SK-N-MC (cell line): ENCODE measurements at regions not wholly inside any gene's neighbourhood (a gene's known extent, or its start where the extent isn't known, plus 50 kb on each side); places are given as distances from the start of the nearest gene placed in this dataset.

ENCODE experiments used
- DNase-seq: peaks from one replicate; pipeline ENCODE4 v3.0.0-alpha.2; 2011; ENCODE audit warnings: low read depth, low spot score
- H3K27ac ChIP-seq: fragments of 200-600 bp; sonication (generic); 2 replicates; pipeline ENCODE4 v1.5.1; 2016; ENCODE audit warnings: mixed run types
- H3K36me3 ChIP-seq: fragments of 200-600 bp; sonication (generic); 2 replicates; pipeline ENCODE4 v1.6.1; 2017; ENCODE audit warnings: antibody characterized with exemption, low read length, mixed read lengths; ENCODE audit not compliant: insufficient read depth
- H3K4me3 ChIP-seq: fragments of 200-600 bp; sonication (generic); 2 replicates; pipeline ENCODE4 v1.5.1; 2016
- H3K9ac ChIP-seq: fragments of 200-600 bp; sonication (generic); 2 replicates; pipeline ENCODE4 v1.8.0; 2017; ENCODE audit warnings: mixed run types, mixed read lengths; ENCODE audit not compliant: insufficient read length
- H3K9me3 ChIP-seq: fragments of 200-600 bp; sonication (generic); 2 replicates; pipeline ENCODE4 v1.6.1; 2017; ENCODE audit warnings: low read depth, mild to moderate bottlenecking, antibody characterized with exemption, low read length, moderate library complexity, mixed read lengths
- EZH2 ChIP-seq: fragments of 200-600 bp; sonication (generic); IDR thresholded peaks from one replicate; pipeline ENCODE4 v1.6.1; 2017; ENCODE audit warnings: antibody characterized with exemption
- FOXP2 ChIP-seq: optimal IDR thresholded peaks from 2 replicates; pipeline ENCODE3; 2011; ENCODE audit warnings: mild to moderate bottlenecking, moderate library complexity; ENCODE audit not compliant: insufficient read depth; ENCODE audit errors: extremely low read length, control extremely low read depth
- POLR2AphosphoS5 ChIP-seq: IDR thresholded peaks from 2 replicates; pipeline ENCODE4 v1.6.1; 2012; ENCODE audit warnings: mild to moderate bottlenecking, low read depth, low read length, borderline replicate concordance

DNA sequence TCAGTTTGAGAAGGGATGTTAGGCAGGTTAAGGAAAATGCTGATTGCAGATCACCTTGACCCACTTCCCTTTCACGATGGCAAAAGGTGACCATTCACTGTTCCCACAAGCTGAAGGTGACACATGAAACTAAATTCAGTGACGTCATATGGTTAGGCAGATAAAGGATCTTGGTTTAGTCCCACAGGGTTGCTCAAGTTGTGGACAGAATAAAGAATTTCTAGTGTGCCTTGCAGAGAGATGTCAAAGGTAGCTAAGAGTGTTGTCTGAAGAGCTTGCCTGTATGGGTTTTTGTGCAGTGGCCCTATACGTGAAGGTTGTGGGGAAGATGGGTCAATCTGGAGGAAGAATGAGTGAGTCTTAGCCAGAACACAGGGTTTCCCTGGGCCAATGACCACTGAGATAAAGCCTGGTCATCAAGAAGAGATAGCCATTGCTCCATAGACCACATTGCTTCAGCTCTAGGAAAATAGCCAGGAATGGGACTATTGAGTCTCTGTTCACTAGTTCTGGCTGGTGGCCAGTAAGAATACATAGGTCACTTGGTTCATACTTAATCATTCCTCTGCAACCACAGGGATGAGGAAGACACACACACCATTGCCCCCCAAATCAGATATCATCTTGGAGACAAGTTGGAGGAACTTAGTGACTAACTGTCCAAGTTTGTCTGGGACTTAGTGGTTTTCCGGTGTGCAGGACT is 148.5 kb upstream of the ATXN1 start:
- H3K9ac ChIP-seq, result no peak overlapping the region
- no peak overlapping the region for H3K4me3 ChIP-seq
- DNase-seq, result no peak
- H3K36me3 ChIP-seq, result no peaks in the 10 kb centered on the region
- no peak overlapping the region for H3K27ac ChIP-seq
- H3K9me3 ChIP-seq, result peaks cover 4% of the 10 kb centered on the region; the same call in 1 of the 2 replicates
- TF ChIP-seq FOXP2, result no peak

DNA sequence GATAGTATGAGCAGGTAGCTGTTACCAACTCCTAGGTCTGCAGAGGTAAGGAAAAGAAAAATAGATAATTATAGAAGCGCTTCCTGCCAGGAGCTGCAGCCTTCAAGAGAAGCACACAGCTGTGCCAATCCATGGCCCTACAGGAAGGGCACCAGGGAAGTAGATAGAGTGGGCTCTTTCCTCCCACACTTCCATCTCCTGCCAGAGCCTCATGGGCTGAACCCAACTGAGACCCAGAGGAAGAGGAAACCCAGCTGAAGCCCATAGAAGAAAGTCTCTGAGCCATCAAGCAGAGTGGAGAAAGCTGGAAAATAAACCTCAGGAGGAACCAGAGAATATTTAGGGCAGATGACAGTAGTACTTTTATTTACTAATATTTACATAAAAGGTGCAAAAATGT is 146.7 kb upstream of the ATXN1 start:
- Histone ChIP-seq H3K9me3 (no peaks in the 10 kb centered on the region), H3K9ac (no peak overlapping the region), H3K4me3 (no peak overlapping the region), H3K36me3 (no peaks in the 10 kb centered on the region), H3K27ac (no peak overlapping the region)
- no peak for TF ChIP-seq POLR2AphosphoS5
- TF ChIP-seq FOXP2, result no peak
- no peak for TF ChIP-seq EZH2
- DNase-seq, result no peak

DNA sequence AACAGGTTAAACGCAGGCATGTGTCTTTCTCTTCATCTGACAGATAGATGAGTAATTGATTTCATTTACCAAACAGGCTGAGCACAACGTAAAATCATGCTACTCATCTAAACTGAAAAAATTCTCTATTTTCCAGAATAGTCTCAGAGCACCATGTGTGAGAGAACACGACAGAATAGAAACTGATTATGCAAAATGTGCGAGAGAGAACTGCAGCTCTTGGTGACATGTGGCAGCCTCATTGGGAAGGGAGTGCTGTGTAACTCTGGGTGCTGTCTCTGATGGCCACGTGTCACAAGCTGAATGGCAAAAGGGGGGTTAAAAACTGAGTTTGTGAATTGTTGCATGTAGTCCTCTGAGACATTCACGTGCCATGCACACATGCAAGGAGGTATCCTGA is 143.7 kb upstream of the ATXN1 start:
- Histone ChIP-seq H3K9ac (no peak overlapping the region), H3K9me3 (no peaks in the 10 kb centered on the region), H3K4me3 (no peak overlapping the region), H3K27ac (no peak overlapping the region), H3K36me3 (no peaks in the 10 kb centered on the region)
- no peak for DNase-seq
- TF ChIP-seq EZH2 (no peak), FOXP2 (no peak), POLR2AphosphoS5 (no peak)

DNA sequence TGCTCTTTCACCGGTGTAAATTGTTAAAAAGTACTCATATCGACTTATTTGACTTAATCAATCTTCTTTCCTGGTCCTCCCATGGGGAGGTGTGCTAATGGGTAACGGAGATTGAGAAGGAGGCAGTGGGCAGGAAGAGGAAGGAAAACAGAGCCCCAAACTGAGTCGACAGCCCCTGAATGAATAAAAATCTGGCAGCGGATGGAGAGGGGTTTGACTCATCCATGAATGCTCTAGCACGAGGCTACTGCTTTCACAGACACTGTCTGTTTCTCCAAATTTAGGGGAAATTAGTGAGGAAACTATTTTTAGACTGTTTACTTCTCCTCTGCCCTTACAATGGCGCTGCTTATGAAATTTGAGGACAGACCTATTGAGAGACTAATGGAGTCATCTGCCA is 142.2 kb upstream of the ATXN1 start:
- no peak overlapping the region for H3K9ac ChIP-seq
- TF ChIP-seq POLR2AphosphoS5 (no peak), FOXP2 (no peak), EZH2 (no peak)
- no peaks in the 10 kb centered on the region for H3K36me3 ChIP-seq
- no peaks in the 10 kb centered on the region for H3K9me3 ChIP-seq
- DNase-seq, result no peak
- no peak overlapping the region for H3K27ac ChIP-seq
- H3K4me3 ChIP-seq, result no peak overlapping the region

DNA sequence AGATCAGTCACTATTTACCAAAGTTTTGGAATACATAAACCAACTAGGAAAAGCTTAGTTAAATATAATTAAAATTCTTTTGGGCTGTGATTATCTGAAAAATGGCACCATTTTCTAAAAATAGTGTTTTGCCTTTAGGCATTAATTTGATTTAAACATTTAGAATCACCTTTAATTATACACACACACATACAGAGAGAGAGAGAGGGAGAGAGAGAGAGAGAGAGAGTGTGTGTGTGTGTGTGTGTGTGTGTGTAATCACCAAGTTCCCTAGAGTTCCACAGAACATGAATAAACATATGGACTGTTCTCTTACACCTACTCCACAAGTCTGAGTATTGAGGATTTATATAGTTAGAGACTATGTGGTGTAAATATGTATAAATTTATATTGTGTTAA is 141.2 kb upstream of the ATXN1 start:
- H3K27ac ChIP-seq, result no peak overlapping the region
- H3K4me3 ChIP-seq, result no peak overlapping the region
- TF ChIP-seq POLR2AphosphoS5 (no peak), EZH2 (no peak), FOXP2 (no peak)
- no peak for DNase-seq
- H3K36me3 ChIP-seq, result no peaks in the 10 kb centered on the region
- H3K9ac ChIP-seq, result no peak overlapping the region
- H3K9me3 ChIP-seq, result no peaks in the 10 kb centered on the region

DNA sequence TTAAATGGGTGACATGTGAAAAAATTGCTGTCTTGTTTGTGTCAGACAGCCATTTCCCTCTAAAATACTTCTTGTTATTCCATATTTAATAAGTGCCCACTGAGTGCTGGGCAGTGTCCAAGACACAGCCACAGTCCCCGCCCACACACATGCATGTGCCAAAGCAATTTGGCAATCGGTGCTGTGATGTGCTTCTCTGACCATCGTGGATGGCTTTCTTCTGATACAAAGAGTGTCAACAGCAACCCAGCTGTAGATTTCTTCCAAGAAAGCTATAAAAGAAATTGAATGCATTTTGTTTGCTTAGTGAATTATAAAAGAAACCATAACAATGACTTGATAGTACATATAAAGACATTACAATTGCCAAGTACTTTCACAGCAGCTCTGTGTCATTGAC is 140.5 kb upstream of the ATXN1 start:
- TF ChIP-seq POLR2AphosphoS5 (no peak), FOXP2 (no peak), EZH2 (no peak)
- no peak overlapping the region for H3K9ac ChIP-seq
- no peaks in the 10 kb centered on the region for H3K36me3 ChIP-seq
- DNase-seq, result no peak
- H3K9me3 ChIP-seq, result no peaks in the 10 kb centered on the region
- H3K4me3 ChIP-seq, result no peak overlapping the region
- no peak overlapping the region for H3K27ac ChIP-seq

DNA sequence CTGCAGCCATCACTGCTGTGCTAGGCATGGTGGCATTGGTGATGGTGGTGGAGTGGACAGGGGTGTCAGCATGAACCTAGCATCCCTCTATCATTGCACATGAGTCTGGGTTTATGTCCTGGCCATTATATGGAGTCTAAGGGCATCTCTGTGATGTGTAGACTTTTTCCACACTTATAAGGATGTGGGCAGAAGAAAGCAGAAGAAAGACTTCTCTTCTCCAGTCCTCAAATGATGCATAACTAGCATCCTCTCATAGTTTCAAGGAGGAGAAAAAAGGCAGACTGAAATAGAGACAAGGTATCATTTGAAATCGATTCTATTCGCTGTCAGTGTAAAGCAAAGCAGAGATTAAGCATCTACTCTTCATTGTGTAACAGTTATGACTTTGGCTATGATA is 140.0 kb upstream of the ATXN1 start:
- no peak overlapping the region for H3K27ac ChIP-seq
- H3K9me3 ChIP-seq, result no peaks in the 10 kb centered on the region
- H3K9ac ChIP-seq, result no peak overlapping the region
- DNase-seq, result no peak
- no peaks in the 10 kb centered on the region for H3K36me3 ChIP-seq
- no peak overlapping the region for H3K4me3 ChIP-seq
- TF ChIP-seq EZH2 (no peak), FOXP2 (no peak), POLR2AphosphoS5 (no peak)

DNA sequence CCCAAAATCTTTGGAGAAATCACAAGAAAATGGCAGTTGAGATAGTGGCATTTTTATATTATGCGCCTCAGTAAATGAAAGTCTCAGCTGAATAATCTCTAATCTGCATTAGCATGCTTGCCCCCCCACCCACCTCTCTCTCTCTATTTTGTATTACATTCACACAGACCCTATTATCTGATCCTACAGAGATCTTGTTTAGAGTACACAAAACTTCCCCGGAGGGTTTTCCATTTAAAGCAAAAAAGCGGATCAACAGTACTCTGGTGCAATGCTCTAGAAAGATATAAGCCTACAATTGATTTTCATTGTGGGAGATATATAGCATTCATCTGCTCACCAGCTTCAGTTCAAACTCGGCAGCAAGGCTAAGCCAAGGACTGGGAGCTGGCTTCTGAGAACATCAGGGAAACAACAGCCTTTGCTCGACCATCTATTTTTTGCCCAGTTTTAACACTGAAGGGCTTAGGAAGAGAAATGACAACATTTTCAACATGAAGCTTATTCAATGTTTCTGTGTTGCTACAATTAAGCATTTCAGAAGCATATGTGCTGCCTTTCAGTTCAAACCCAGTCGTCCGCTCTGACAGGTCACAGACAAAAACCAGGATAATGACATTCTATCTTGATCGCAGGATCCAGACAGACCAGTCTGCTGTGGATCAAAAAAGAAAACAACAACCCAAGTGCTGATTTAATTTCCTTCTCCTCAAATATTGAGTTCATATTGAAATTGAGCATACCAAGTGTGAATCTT is 137.6 kb upstream of the ATXN1 start:
- DNase-seq, result no peak
- Histone ChIP-seq H3K27ac (no peak overlapping the region), H3K36me3 (no peaks in the 10 kb centered on the region), H3K4me3 (no peak overlapping the region), H3K9me3 (0 out of 2 replicates have a peak, but pooled peaks cover 5% of the 10 kb centered on the region), H3K9ac (no peak overlapping the region)
- TF ChIP-seq POLR2AphosphoS5 (no peak), FOXP2 (no peak), EZH2 (no peak)
